ENCODE measurements at regions not wholly inside any gene's neighbourhood (a gene's known extent, or its start where the extent isn't known, plus 50 kb on each side); places are given as distances from the start of the nearest gene placed in this dataset.

GRCh38 chr2:175234650-175235049, 53.1 kb upstream of the ATP5MC3 start:
- Mint-ChIP-seq H3K4me3 (no peak overlapping the region), H3K27ac (no peak overlapping the region), H3K27me3 (peaks cover 3% of the 10 kb centered on the region), H3K4me1 (peaks cover 2% of the 10 kb centered on the region), H3K9me3 (peaks cover 12% of the 10 kb centered on the region), H3K36me3 (ENCODE audit: low read depth) (no peaks in the 10 kb centered on the region)
- DNase-seq, result no peak
- CTCF ChIA-PET, result interaction anchor here (1.9 kb wide), 1 partner anchor 17 kb away, joined by 10 read pairs; no protein-coding TSS in a partner anchor
- POLR2A ChIA-PET, result interaction anchor here (0.6 kb wide), 1 partner anchor 66 kb away, joined by 3 read pairs; the partner anchor contains the start of gene ATF2

- ChIA-PET CTCF (interaction anchor here (1.9 kb wide), 1 partner anchor 17 kb away, joined by 10 read pairs; no protein-coding TSS in a partner anchor), POLR2A (interaction anchor here (0.6 kb wide), 1 partner anchor 66 kb away, joined by 3 read pairs; the partner anchor contains the start of gene ATF2)
- H3K36me3 Mint-ChIP-seq (ENCODE audit: low read depth), result no peaks in the 10 kb centered on the region
- DNase-seq, result no peak
- H3K4me1 Mint-ChIP-seq, result peaks cover 2% of the 10 kb centered on the region
- no peak overlapping the region for H3K27ac Mint-ChIP-seq
- peaks cover 12% of the 10 kb centered on the region for H3K9me3 Mint-ChIP-seq
- peaks cover 3% of the 10 kb centered on the region for H3K27me3 Mint-ChIP-seq
- no peak overlapping the region for H3K4me3 Mint-ChIP-seq
Observed at GRCh38 chr2:175234153-175234552, 52.6 kb upstream of the ATP5MC3 start.

- peaks cover 3% of the 10 kb centered on the region for H3K27me3 Mint-ChIP-seq
Observed at GRCh38 chr2:175233135-175233719, 51.7 kb upstream of the ATP5MC3 start.

More at GRCh38 chr2:175233135-175233719, 51.7 kb upstream of the ATP5MC3 start:
- ChIA-PET CTCF (no interaction called here), POLR2A (no interaction called here)
- Mint-ChIP-seq H3K36me3 (ENCODE audit: low read depth) (no peaks in the 10 kb centered on the region), H3K4me1 (peaks cover 3% of the 10 kb centered on the region), H3K27ac (no peak overlapping the region), H3K4me3 (no peak overlapping the region), H3K9me3 (peaks cover 9% of the 10 kb centered on the region)
- DNase-seq, result no peak

Data from activated CD4-positive, alpha-beta memory T cell treated with anti-CD3 and anti-CD28 coated beads, Interleukin-2, amount 10 ng/mL, durations not matched to agents 7 days and 5 days (primary cell).